CD4-positive, alpha-beta T cell treated with Interleukin-10 for 1 hour (primary cell): ENCODE measurements at regions not wholly inside any gene's neighbourhood (a gene's known extent, or its start where the extent isn't known, plus 50 kb on each side); places are given as distances from the start of the nearest gene placed in this dataset.
"Not testable (repeated sequence)": the region's sequence is repeated elsewhere in the genome, so short reads cannot be mapped to it uniquely, and the experiment has no call there.

Source experiments
- DNase-seq: peaks from one replicate; pipeline ENCODE4 v3.0.0-alpha.2; 2020

DNA sequence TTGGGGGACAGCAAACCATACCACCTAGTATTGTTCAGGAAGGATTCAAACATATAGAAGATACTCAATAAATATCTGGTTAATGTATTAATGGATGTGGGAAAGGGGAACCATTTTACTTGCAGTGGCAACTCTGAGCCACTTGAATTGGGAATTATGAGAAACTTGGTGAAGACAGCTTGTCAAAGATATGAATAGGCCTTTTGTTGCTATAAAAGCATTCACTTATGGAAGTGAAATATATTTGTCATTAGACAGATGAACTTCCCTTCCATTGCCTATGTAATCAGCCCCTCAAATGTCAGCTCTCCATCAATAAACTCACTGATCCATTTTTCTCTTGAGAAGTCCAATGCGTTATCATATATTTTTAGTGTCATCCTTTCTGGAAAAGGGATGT lies 56.1 kb downstream of the GPR85 start:
- DNase-seq = no peak

DNA sequence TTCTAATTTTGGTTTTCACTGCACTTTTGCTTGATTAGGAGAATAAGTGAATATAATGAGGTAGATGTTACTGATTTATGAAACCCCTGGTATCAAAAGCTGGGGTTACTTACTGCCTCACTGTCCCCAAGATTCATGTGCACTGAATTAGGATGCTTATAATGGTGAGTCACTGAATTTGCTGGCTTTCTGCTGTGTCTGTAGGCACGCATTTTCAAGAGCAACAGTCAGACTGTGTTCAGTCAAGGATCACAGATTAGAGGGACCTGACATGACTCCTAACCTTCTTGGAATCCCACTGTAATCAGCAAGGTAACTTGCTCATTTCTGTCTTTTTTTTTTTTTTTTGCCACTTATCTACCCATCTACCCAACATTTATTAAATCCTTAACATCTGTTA lies 59.7 kb downstream of the GPR85 start:
- DNase-seq = no peak

DNA sequence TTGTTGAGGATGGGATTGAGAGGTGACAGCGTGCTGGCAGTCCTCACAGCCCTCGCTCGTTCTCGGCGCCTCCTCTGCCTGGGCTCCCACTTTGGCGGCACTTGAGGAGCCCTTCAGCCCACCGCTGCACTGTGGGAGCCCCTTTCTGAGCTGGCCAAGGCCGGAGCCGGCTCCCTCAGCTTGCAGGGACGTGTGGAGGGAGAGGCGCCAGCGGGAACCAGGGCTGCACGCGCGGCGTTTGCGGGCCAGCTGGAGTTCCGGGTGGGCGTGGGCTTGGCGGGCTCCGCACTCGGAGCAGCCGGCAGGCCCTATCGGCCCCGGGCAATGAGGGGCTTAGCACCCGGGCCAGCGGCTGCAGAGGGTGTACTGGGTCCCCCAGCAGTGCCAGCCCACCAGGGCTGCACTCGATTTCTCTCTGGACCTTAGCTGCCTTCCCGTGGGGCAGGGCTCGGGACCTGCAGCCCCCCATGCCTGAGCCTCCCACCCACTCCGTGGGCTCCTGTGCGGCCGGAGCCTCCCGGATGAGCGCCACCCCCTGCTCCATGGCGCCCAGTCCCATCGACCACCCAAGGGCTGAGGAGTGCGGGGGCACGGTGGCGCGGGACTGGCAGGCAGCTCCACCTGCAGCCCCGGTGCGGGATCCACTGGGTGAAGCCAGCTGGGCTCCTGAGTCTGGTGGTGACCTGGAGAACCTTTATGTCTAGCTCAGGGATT lies 69.3 kb downstream of the GPR85 start:
- not testable (repeated sequence) for DNase-seq

DNA sequence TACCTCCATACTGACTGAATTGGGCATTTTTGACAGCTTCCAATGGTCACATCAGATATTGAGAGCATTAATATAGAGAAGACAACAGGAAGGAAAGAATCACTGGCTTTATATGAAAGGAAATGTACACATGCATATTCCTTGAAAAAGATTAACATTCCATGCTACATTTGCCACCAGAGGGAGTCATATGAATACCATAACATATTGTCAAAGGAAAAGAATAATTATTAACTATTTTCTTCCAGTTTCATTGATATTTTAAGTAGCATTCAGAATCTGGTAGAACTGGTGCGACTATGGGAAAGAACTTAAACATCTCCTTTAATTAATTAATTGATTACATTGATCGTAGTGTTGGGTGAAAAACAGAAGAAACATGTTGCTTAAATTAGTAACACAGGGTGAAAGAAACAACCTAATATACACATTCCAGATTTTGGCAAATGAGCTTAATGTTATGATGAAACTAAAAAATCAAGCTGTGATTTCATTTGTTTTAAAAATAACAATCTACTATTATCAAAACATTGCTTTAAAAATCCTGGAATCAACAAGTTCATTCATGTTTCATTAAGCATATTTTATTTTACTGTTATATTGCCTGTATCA lies 71.5 kb downstream of the GPR85 start:
- DNase-seq = no peak

DNA sequence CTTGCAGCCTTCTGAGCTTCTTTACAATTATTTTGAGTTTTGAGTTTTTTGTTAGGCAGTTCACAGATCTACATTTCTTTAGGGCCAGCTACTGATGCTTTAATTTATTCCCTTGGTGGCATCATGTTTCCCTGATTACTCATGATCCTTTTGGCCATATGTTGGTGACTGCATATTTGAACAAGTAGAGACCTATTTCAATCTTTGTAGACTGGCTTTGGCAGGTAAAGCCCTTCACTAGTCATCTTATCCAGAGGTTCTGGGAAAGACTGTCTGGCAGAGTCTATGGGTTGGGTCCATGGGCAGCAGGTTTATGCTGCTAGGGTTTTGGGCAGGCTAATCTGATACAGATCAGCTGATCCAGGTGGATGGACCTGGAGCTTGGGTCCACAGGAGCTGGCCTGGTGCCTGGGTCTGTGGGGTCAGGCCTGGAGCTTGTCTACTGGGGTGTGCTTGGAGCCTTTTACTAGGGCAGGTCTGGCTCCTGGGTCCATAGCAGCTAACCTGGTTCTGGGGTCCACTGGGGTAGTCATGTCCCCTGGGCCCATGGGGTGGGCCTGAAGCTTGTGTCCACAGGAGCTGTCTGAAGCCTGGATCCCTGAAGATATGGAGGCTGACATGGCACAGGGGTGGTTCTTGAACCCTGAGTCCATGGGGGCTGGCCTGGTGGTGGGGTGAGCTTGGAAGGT lies 72.7 kb downstream of the GPR85 start:
- DNase-seq = no peak

DNA sequence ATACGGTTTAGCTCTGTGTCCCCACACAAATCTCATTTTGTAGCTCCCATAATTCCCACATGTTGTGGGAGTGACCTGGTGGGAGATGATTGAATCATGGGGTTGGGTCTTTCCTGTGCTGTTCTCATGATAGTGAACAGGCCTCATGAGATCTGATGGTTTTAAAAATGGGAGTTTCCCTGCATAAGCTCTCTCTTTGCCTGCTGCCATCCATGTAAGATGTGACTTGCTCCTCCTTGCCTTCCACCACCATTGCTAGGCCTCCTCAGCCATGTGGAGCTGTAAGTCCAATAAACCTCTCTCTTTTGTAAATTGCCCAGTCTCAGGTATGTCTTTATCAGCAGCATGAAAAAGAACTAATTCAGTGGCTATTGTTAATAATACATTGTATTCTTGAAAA lies 73.8 kb downstream of the GPR85 start:
- not testable (repeated sequence) for DNase-seq

DNA sequence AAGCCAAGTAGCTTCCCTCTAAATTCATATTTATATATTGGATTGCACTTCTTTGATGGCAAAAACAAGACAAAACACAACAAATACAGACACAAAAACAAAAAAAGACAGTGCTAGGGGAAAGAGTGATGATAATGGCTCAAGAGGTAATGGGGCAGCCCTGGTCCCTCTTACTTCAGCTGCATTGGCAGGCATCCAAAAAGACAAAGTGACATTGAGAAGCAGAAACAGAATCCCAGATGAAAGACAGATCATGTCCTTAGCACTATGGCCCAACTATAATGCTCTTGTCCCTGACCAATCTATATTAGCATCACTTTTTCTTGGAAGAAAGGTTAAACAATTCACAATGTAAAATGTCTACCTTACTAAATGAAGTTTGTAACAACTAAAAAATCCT lies 76.2 kb downstream of the GPR85 start:
- no peak for DNase-seq

DNA sequence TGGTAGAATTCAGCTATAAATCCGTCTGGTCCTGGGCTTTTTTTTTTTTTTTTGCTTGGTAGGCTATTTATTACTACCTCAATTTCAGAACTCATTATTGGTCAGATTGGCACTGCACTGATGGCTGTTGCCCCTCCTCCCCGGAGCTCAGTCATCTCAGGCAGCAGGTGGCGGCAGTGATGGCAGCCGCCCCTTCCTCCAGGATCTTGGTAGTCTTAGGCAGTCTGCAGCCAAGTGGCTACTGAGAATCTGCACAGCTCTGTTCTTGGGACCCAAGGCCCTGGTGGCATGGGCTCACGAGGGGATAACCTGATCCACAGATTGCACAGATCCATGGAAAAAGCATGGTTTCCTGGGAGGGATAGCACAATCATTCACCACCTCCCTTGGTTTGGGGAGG lies 77.9 kb downstream of the GPR85 start:
- DNase-seq = no peak

DNA sequence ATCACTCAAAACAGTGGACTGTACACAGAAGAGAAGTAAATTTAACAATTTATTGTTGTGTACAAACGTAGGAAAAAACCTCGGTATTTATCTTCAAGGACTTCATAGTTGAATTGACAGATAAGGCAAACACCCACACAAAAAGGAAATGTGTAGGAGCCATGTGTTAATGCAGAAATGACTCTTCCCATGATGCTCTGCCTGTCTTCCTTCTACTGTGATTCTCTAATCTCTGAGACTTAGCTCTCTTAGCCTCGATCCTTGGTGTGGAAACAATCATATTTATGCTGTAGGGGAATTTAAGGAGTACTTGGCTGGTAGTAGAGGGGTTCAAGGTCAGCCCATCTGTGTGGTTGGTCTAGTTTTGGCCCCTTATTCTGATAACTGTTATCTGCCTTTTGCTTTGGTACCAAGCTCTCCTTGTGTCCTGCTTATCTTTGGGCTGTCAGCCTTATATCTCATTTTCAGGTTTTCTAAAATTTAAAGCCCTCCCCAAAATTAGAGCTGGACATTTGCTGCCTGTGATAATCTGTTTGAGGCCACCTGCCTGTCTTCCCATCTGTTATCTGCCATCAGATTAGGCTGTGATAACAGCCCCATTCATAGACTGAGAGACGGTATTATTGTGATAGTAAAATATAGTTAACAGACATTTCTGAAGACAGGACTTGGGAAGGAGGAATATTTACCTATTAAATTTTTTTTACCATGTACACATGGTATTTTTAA lies 81.7 kb downstream of the GPR85 start:
- DNase-seq = no peak

DNA sequence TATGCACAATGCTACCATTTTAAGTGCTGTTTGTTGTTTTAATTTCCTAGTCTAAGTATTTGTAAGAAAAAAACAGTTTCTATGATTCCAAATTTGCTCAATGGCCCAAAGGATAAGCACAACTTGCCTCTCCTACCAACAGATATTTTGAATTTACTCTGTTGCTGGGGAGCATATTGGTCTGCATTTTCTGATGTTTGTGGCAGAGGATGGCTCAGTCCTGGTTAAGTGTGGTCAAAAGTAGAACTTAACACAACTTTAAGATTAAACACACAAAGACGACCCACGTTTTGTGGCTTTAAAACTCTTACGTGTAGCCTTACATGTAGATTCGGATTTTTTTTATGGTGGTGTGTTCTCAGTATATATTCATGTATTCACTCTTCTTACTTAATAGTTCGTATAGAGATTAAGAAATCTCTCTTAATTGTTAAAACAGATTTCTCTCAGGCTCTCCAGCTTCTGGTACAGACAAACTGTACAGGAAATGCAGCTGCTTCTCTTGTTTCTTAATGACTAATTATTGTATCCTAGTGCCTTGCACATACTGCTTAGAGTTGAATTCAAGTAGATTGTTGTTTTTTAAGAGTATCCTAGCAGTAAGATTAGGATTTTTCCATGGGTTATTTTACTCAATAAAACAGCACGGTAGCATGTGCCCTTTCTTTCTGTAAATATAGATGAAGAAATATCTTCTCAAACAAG lies 86.2 kb downstream of the GPR85 start:
- no peak for DNase-seq

DNA sequence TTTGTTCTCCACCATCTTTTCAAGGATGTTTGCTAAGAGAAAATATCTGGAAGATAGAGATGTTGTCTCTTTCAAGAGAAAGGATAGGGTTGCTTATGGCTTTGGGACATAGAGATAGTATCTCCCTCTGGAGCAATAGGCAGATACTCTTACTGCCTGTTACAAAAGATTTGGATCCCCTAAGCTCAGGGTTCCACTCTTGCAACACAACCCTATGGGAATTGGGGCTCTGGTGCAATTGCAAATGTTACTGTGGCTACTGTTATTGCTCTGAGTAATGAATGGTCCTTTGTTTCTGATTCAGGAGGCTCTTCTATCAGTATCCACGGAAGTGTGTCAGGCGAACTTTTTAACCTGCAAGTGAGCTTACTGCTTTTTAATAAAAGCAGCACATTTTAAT lies 88.8 kb downstream of the GPR85 start:
- DNase-seq = no peak

DNA sequence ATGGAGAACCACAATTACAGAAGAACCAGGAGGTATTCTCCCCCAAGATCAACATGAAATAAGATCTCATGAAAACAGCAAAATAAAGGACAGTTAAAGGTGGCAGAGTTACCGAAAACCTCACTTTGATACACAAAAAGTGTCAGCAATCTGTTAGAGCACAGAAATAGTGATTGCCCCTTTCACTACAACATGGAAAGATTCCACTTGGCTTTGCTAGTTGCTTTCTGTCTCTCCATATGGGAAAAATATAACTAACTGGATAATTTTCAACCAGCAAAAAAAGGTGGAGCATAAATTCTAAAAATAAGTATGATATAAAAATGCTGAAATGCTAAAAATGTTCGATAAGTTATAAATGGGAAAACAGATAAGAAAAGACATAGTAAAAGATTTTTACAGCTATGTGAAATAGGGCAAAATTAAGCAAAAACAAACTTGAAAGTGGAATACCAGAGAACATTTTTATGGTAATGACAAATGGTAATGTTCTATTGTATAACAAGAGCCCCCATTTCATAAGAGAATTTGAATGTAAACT lies 90.2 kb downstream of the GPR85 start:
- no peak for DNase-seq

DNA sequence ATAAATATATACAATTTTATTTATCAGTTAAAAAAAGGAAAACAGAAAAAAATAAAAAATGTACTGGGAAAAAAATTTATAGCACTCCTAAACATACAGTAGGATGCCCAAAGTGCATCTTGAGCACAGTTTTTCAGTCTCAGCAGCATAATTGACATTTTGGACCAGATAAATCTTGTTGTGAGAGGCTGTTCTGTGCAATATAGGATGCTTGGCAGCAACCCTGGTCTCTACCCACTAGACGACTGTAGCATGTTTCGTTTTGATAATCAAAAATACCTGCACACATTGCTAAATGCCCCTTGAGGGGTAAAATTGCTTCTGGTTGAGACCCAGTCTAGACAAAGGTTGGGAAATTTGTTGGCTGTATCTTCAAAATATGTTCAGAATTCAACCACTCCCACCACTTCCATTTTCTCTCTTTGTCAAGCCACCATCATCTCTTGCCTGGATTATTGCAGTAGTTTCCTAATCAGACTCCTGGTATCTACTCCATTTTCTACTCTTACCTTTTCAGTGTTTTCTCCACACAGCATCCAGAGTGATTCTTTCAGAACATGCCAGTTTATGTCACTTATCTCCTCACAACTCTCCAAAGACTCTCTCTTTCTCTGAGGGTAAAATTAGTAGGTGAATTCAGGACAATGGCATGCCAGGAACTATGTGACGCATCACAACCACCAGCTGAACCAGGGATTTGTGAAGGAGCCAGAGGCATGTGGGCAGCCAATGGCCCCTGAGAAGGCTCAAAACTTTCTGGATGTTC lies 91.4 kb downstream of the GPR85 start:
- DNase-seq = no peak

DNA sequence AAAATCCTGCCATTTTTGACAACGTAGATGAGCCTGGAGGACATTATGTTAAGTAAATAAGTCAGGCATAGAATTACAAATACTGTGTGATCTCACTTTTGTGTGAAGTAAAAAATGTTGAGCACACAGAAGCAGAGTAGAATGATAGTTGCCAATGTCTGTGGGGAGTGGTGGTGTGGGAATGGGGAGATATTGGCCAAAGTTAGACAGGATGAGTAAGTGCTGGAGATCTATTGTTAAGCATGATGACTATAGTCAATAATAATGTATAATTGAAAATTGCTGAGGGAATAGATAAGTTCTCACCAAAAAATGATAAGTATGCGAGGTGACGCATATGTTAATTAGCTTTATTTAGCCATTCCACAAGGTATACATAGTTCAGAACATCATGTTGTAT lies 92.0 kb downstream of the GPR85 start:
- no peak for DNase-seq

DNA sequence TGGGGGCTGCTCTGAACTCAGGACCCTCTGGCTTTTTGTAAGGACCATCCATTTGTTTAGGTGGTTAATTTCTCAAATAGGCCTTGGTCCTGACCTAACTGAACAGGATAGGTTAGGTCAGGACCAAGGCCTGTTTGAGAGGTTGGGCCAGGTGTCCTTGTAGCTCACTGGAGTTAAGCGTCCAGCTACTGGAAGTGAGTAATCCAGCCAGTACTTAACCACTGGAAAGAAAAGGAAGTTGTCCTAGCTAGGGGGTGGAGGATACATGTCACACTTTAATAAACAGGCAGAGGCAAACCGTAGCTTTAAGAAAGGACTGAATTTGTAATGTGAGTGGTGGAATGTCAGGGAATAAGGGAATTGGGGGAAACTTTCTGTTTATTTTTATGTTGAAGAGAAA lies 96.0 kb downstream of the GPR85 start:
- no peak for DNase-seq

DNA sequence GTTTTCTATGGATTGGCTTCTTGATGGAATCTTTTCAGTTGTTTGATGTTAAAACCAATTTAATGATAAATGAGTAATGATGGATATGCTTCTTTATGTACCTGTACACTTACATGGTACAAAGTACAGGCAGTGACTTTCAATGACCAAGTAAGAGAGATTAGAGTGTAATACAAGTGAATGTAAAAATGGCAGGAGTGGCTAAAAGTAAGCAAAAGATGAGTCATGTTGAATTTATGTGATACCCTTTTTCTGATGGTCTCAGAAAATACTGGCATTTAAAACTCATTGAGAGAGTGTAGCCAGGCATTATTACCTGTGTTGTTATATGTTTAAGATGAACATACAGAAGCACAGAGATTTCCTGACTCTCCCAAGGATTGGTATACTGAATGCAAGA lies 97.1 kb downstream of the GPR85 start:
- no peak for DNase-seq

DNA sequence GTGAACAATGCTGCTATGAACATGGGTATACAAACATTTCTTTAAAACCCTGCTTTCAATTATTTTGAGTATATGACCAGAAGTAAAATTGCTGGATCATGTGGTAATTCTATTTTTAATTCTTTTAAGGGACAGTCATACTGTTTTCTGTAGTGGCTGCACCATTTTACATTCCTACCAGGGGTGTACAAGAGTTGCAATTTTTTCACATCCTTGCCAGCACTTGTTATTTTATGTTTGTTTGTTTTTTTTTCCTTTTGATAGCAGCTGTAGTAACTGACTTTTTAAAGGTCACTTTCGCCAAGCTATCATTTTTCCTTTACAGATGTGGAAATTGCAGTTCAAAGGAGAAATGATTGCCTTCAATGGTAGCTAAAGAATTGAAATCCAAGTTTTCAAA lies 99.5 kb downstream of the GPR85 start:
- no peak for DNase-seq

DNA sequence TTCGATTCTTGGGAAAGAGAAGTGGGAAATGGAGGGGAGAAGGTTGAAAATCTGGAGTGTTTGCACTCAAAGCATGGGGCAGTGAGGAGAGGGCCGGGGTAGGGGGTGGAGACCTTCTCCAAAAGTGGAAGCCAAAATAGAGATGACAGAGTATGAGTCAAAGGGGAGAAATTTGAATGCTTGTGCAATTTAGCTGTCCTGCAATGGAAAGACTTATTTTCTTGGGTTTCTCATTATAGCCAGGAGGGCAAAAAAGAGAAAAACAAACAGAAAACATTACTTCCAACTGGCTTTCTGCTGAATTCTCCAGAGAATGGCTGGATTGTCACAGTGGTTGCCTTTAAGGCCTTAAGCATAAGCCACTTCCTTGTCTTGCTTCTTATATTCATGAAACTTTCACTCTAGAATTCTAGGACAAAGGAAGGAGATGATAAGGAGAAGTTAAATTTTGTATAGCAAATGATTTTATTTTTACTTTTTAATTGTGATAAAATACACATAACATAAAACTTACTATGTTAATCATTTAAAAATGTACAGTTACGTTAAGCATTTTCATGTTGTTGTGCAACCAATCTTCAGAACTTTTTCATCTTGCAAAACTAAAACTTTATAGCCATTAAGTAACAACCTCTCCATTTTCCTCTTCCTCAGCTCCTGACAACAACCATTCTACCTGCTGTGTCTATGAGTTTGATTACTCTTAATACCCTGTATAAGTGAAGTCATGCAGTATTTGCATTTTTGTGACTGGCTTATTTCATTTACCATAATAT lies 100.2 kb downstream of the GPR85 start:
- no peak for DNase-seq

DNA sequence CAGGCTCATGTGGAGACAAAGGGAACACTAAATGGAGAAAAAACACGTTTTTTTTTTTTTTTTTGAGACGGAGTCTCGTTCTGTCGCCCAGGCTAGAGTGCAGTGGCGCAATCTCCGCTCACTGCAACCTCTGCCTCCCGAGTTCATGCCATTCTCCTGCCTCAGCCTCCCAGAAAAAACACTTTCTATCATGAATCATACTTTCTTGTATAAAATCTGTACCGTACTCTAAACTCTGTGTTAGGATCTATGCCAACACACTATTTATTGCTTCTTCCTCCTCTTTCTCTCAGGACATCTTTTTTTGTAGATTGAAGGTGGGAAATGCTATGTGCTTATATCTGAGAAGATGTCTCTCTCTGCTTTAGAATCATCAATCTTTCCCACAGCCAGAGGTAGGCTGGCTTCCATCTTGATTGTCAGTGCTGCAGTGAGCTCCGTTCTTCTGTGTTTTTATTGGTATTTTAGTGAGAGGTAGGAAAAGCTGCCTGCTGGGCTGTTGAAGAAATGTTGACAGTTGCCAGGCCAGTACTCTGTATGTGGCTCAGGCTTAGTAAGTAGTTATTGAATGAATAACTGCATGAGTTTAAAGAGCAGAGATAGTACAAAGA lies 101.1 kb downstream of the GPR85 start:
- no peak for DNase-seq

DNA sequence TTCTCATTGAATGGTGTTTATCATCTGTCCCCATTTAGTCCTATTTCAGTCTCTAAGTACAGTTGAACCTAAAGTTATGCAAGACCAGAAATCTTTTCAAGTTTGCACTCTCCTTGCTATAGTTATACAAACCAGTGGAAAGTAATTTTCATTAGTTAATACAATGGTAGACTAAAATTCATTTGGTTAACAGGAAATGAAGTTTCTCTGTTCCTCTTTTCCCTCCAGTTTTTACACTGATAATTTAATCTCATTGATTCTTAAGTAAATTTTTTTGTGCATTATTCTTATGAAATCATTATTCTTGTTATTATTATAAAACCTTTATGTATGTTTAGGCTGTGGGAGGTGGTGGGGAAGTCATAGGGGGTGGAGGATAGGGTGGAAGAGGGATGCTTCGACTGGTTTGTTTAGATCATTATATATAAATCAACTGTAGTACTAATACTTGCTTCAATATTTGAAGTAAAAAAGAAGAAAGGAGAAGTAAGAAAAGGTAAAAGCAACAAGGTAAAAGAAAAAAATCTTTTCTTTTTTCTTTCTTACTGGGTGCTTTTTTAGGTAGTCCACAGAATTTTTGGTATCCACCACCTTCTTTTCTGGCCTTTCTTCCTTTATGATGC lies 104.1 kb downstream of the GPR85 start:
- no peak for DNase-seq
